ENCODE measurements at regions not wholly inside any gene's neighbourhood (a gene's known extent, or its start where the extent isn't known, plus 50 kb on each side); places are given as distances from the start of the nearest gene placed in this dataset.

DNA sequence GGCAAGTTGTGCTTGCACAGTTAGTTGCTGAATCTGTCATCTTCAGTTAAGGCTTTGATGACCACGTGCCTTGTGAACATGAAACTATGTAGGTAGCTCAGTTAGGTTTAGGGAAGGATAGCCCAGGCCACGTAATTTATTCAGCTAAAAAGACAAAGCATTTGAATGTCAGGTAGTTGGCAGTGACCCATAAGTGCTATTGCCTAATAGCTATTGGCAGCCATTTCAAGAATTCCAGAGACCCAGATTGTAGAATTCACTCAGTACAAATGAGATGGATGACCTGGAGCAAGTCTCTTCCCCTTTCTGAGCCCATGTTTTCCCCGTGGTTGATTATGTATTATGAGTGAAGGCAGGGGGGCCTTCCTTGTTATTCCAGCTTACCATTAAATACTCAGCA lies 265.3 kb upstream of the ANO5 start:
- Histone ChIP-seq H3K9ac (ENCODE audit: insufficient read depth, low read length, poor library complexity, severe bottlenecking) (no peak overlapping the region), H3K27me3 (ENCODE audit: control insufficient read depth in 2 of 2, insufficient read depth in 2 of 2, low read length in 2 of 2) (no peaks in the 10 kb centered on the region), H3K9me3 (replicated peaks in 1 of 2; ENCODE audit: control insufficient read depth in 1 of 2, insufficient read depth in 1 of 2, low read length in 2 of 2) (no peaks in the 10 kb centered on the region), H3K4me2 (replicated peaks; ENCODE audit: extremely low read depth, low read length, poor library complexity, severe bottlenecking) (no peak overlapping the region), H3K27ac (ENCODE audit: low read depth in 1 of 2, low read length in 2 of 2) (no peak overlapping the region), H2AFZ (ENCODE audit: insufficient read depth, low read depth, low read length, poor library complexity, severe bottlenecking) (no peak overlapping the region), H3K36me3 (replicated peaks in 1 of 2; ENCODE audit: control insufficient read depth in 1 of 2, insufficient read depth in 2 of 2, low read length in 2 of 2) (no peaks in the 10 kb centered on the region), H3K4me3 (replicated peaks in 1 of 3; ENCODE audit: low read depth in 2 of 3, low read length in 3 of 3) (no peak overlapping the region), H3K79me2 (ENCODE audit: insufficient read depth, low read length) (no peaks in the 10 kb centered on the region), H4K20me1 (ENCODE audit: insufficient read depth, low read length) (no peaks in the 10 kb centered on the region), H3K4me1 (ENCODE audit: control insufficient read depth in 1 of 2, insufficient read depth in 2 of 2, low read length in 2 of 2) (no peaks in the 10 kb centered on the region)
- Mint-ChIP-seq H3K27me3 (ENCODE audit: low read depth in 3 of 3) (peaks cover 0 to 2% (median 0%) of the 10 kb centered on the region in 3 donors), H3K36me3 (no peaks in the 10 kb centered on the region), H3K9me3 (peaks cover 0 to under 1% (median 0%) of the 10 kb centered on the region in 7 donors), H3K4me1 (no peaks in the 10 kb centered on the region), H3K27ac (no peak overlapping the region), H3K4me3 (no peak overlapping the region)
- intact Hi-C loops (cut with micrococcal nuclease): no loop called here
- no CpG with 5 or more reads among the region's 3 CpGs for WGBS (ENCODE audit: insufficient coverage)
- DNase-seq: no peak
- TF ChIP-seq, protein P1, sequence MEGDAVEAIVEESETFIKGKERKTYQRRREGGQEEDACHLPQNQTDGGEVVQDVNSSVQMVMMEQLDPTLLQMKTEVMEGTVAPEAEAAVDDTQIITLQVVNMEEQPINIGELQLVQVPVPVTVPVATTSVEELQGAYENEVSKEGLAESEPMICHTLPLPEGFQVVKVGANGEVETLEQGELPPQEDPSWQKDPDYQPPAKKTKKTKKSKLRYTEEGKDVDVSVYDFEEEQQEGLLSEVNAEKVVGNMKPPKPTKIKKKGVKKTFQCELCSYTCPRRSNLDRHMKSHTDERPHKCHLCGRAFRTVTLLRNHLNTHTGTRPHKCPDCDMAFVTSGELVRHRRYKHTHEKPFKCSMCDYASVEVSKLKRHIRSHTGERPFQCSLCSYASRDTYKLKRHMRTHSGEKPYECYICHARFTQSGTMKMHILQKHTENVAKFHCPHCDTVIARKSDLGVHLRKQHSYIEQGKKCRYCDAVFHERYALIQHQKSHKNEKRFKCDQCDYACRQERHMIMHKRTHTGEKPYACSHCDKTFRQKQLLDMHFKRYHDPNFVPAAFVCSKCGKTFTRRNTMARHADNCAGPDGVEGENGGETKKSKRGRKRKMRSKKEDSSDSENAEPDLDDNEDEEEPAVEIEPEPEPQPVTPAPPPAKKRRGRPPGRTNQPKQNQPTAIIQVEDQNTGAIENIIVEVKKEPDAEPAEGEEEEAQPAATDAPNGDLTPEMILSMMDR (IDR thresholded peaks at IDR 0.05): no peak

DNA sequence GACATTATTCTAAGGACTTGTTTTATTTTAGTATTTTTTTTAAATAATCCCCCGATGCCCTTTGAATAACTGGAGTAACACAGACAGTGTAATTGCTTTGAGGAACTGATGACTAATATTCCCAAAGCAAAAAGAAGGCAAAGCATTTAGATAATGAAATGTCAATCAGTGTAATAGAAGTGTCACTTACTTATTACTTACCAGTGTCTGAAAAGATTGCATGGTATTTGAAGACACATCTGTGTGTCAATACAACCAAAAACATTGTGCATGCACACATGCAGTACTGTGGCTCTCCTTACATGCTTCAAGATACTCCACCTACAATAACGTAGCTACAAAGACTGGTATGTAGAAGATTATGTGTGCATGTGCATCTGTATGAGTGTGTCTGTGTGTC lies 264.0 kb upstream of the ANO5 start:
- no peaks in the 10 kb centered on the region for H4K20me1 ChIP-seq (ENCODE audit: insufficient read depth, low read length)
- H2AFZ ChIP-seq (ENCODE audit: insufficient read depth, low read depth, low read length, poor library complexity, severe bottlenecking): no peak overlapping the region
- TF ChIP-seq, protein P1 (IDR thresholded peaks at IDR 0.05): no peak
- Mint-ChIP-seq H3K27ac (no peak overlapping the region), H3K36me3 (no peaks in the 10 kb centered on the region), H3K4me3 (no peak overlapping the region), H3K27me3 (ENCODE audit: low read depth in 3 of 3) (no peaks in the 10 kb centered on the region), H3K4me1 (no peaks in the 10 kb centered on the region), H3K9me3 (no peaks in the 10 kb centered on the region)
- no peaks in the 10 kb centered on the region for H3K9me3 ChIP-seq (replicated peaks in 1 of 2; ENCODE audit: control insufficient read depth in 1 of 2, insufficient read depth in 1 of 2, low read length in 2 of 2)
- no peak overlapping the region for H3K4me2 ChIP-seq (replicated peaks; ENCODE audit: extremely low read depth, low read length, poor library complexity, severe bottlenecking)
- no peak overlapping the region for H3K27ac ChIP-seq (ENCODE audit: low read depth in 1 of 2, low read length in 2 of 2)
- no peak overlapping the region for H3K9ac ChIP-seq (ENCODE audit: insufficient read depth, low read length, poor library complexity, severe bottlenecking)
- intact Hi-C loops (cut with micrococcal nuclease): no loop called here
- H3K36me3 ChIP-seq (replicated peaks in 1 of 2; ENCODE audit: control insufficient read depth in 1 of 2, insufficient read depth in 2 of 2, low read length in 2 of 2): no peaks in the 10 kb centered on the region
- H3K4me3 ChIP-seq (replicated peaks in 1 of 3; ENCODE audit: low read depth in 2 of 3, low read length in 3 of 3): no peak overlapping the region
- H3K27me3 ChIP-seq (ENCODE audit: control insufficient read depth in 2 of 2, insufficient read depth in 2 of 2, low read length in 2 of 2): no peaks in the 10 kb centered on the region
- DNase-seq: no peak
- no peaks in the 10 kb centered on the region for H3K79me2 ChIP-seq (ENCODE audit: insufficient read depth, low read length)
- WGBS (ENCODE audit: insufficient coverage): no CpG with 5 or more reads among the region's 2 CpGs
- H3K4me1 ChIP-seq (ENCODE audit: control insufficient read depth in 1 of 2, insufficient read depth in 2 of 2, low read length in 2 of 2): no peaks in the 10 kb centered on the region

Measured in CD14-positive monocyte (primary cell).